Upper lobe of left lung (tissue), 4 donors: ENCODE measurements at regions not wholly inside any gene's neighbourhood (a gene's known extent, or its start where the extent isn't known, plus 50 kb on each side); places are given as distances from the start of the nearest gene placed in this dataset.

Experiments
- CTCF ChIP-seq, 6 experiments: fragments of 450-650 bp in 4 of 6; fragments of 200-600 bp in 2 of 6; sonication (generic) in 2 of 6; IDR thresholded peaks; one replicate each; pipeline ENCODE4 v1.5.1; 2016 to 2019; ENCODE audit warnings: antibody characterized with exemption in 6 of 6
- EP300 ChIP-seq, 4 donors: sonication (generic); formaldehyde crosslinking; IDR thresholded peaks; one replicate each; pipeline ENCODE4 v1.5.1; 2017; ENCODE audit warnings: antibody characterized with exemption in 4 of 4, control low read depth in 2 of 4
- POLR2A ChIP-seq, 4 donors: fragments of 450-650 bp; IDR thresholded peaks; one replicate each; pipeline ENCODE4 v1.5.1; 2016 to 2017; ENCODE audit warnings: antibody characterized with exemption in 4 of 4, mild to moderate bottlenecking in 2 of 4
- POLR2AphosphoS5 ChIP-seq, 2 donors: sonication (generic); formaldehyde crosslinking; IDR thresholded peaks; one replicate each; pipeline ENCODE4 v1.5.1; 2017; ENCODE audit warnings: antibody characterized with exemption in 2 of 2

- TF ChIP-seq POLR2AphosphoS5 (IDR thresholded peaks at IDR 0.05) (no peak), POLR2A (IDR thresholded peaks at IDR 0.05) (no peak), CTCF (IDR thresholded peaks at IDR 0.05) (no peak), EP300 (IDR thresholded peaks at IDR 0.05) (no peak)
Measured at GRCh38 chrY:16959071-16959470, 920.9 kb downstream of the CDY2B start.
